Mesothelial cell of epicardium (in vitro differentiated cells): ENCODE measurements at regions not wholly inside any gene's neighbourhood (a gene's known extent, or its start where the extent isn't known, plus 50 kb on each side); places are given as distances from the start of the nearest gene placed in this dataset.
"Not testable (repeated sequence)": the region's sequence is repeated elsewhere in the genome, so short reads cannot be mapped to it uniquely, and the experiment has no call there.

ENCODE experiments used
- DNase-seq, 2 experiments: peaks; one replicate each; pipeline ENCODE4 v3.0.0; 2021; ENCODE audit warnings: low spot score in 2 of 2; ENCODE audit not compliant: unreplicated experiment in 2 of 2
- H3K27ac Mint-ChIP-seq: 2 replicates; pipeline ENCODE4 v1.8.0; 2021; ENCODE audit warnings: mixed read lengths
- H3K27me3 Mint-ChIP-seq: 2 replicates; pipeline ENCODE4 v1.8.0; 2021; ENCODE audit warnings: low read depth, mixed read lengths
- H3K36me3 Mint-ChIP-seq: 2 replicates; pipeline ENCODE4 v1.8.0; 2021; ENCODE audit warnings: mixed read lengths
- H3K4me1 Mint-ChIP-seq: 2 replicates; pipeline ENCODE4 v1.8.0; 2021; ENCODE audit warnings: mixed read lengths
- H3K4me3 Mint-ChIP-seq: 2 replicates; pipeline ENCODE4 v1.8.0; 2021; ENCODE audit warnings: mild to moderate bottlenecking, moderate library complexity, mixed read lengths
- H3K9me3 Mint-ChIP-seq: 2 replicates; pipeline ENCODE4 v1.8.0; 2021; ENCODE audit warnings: mixed read lengths
- CTCF ChIP-seq: fragments of 200-600 bp; sonication (generic); IDR thresholded peaks from one replicate; pipeline ENCODE4 v1.5.0; 2021; ENCODE audit warnings: antibody characterized with exemption; ENCODE audit not compliant: unreplicated experiment

DNA sequence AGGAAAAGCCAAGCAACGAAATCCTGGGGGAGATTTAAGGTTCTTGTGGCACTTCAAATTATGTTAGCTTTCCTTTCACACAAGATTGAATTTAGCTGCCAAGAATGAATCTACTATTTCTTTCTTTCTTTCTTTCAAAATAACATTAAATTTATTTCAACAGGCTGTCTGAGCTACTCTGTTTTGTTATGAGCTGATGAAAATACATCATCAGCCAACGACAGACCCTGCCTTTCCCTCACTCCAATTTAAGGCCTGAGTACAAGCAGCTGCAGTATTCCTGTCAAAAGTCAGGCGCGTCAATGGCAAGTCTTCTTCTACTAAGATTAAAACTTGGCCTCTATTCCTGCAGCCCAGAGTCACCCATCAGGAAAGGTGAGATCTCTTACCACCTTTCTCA is 347.7 kb upstream of the FLRT2 start:
- Mint-ChIP-seq H3K27ac (no peak overlapping the region), H3K4me3 (no peak overlapping the region), H3K9me3 (peaks cover 18% of the 10 kb centered on the region), H3K4me1 (peaks cover 2% of the 10 kb centered on the region), H3K36me3 (no peaks in the 10 kb centered on the region), H3K27me3 (no peaks in the 10 kb centered on the region)
- no peak for DNase-seq
- no peak for TF ChIP-seq CTCF

DNA sequence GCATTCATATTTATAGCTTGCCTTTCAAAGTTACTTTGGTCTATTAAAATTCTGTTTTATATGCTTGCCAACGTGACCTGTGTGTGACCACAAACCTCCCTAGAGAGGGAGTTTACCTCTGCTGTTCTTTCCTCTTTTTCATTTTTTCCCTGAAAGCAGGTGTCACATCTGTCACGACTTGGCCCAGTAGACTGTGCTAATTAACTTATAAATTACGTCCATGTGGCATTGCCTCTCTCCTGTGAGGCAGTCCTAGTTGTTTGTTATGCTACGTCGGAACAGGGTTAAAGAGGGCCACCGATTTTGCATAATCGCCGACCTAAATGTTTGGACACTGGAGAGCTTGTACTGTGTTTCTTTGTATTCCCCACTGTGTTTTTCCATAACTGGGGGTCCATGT is 343.9 kb upstream of the FLRT2 start:
- H3K4me3 Mint-ChIP-seq = no peak overlapping the region
- H3K9me3 Mint-ChIP-seq = peaks cover 23% of the 10 kb centered on the region
- no peaks in the 10 kb centered on the region for H3K36me3 Mint-ChIP-seq
- no peak for TF ChIP-seq CTCF
- no peak overlapping the region for H3K27ac Mint-ChIP-seq
- peaks cover 8% of the 10 kb centered on the region for H3K4me1 Mint-ChIP-seq
- no peaks in the 10 kb centered on the region for H3K27me3 Mint-ChIP-seq
- no peak for DNase-seq

DNA sequence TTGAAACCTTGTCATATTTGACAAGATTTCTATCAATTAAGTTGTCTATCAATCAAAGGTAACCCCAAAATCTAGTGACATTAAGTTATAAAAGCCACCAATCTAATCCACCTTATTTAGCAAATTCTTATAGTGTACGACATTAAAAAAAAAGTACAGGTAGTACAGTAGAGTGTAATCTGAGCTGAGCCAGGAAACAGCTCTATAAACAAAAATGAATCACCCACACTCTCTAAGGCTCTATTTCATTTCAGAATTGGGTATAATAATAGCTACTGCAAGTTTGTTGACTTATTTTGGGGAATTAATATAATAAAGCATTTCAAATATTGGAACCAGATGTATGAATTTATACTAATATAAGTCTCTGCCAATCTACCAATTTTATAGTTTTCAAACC is 342.4 kb upstream of the FLRT2 start:
- no peaks in the 10 kb centered on the region for H3K27me3 Mint-ChIP-seq

GRCh38 chr14:85188836-85189235 is 341.1 kb upstream of the FLRT2 start:
- H3K27me3 Mint-ChIP-seq = no peaks in the 10 kb centered on the region
- H3K9me3 Mint-ChIP-seq = peaks cover 21% of the 10 kb centered on the region
- no peak for TF ChIP-seq CTCF
- no peak overlapping the region for H3K27ac Mint-ChIP-seq
- no peaks in the 10 kb centered on the region for H3K36me3 Mint-ChIP-seq
- no peak for DNase-seq
- peaks cover 6% of the 10 kb centered on the region for H3K4me1 Mint-ChIP-seq
- no peak overlapping the region for H3K4me3 Mint-ChIP-seq

More for the DNA sequence above, 342.4 kb upstream of the FLRT2 start:
- H3K4me1 Mint-ChIP-seq = peaks cover 6% of the 10 kb centered on the region
- H3K36me3 Mint-ChIP-seq = no peaks in the 10 kb centered on the region
- H3K9me3 Mint-ChIP-seq = peaks cover 23% of the 10 kb centered on the region
- H3K4me3 Mint-ChIP-seq = no peak overlapping the region
- no peak for DNase-seq
- H3K27ac Mint-ChIP-seq = no peak overlapping the region
- no peak for TF ChIP-seq CTCF

- H3K36me3 Mint-ChIP-seq, H3K27me3 Mint-ChIP-seq, H3K27ac Mint-ChIP-seq, DNase-seq, H3K4me1 Mint-ChIP-seq, H3K4me3 Mint-ChIP-seq: not testable (repeated sequence)
- peaks cover 18% of the 10 kb centered on the region for H3K9me3 Mint-ChIP-seq
Observed at GRCh38 chr14:85189253-85189652, 340.7 kb upstream of the FLRT2 start.

DNA sequence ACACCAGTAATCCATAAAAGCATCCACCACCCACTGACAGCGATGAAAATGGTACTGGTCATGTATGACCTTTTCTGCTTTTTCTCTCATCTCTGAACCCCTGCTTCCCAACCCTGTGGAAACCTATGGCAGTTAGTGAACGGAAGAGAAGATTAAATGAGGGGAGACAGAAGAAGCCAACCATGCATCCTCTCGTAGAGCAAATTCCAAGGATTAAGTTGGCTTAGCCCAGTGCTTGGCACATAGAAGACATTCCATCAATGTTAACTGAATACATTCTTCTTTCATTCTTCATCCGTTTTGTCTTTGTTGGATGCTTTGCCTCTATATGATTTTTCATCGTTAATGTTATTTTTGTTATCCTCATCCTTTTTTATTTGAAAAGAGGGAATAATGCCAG is 339.7 kb upstream of the FLRT2 start:
- TF ChIP-seq CTCF = no peak
- H3K36me3 Mint-ChIP-seq = no peaks in the 10 kb centered on the region

More for the DNA sequence above, 339.7 kb upstream of the FLRT2 start:
- no peak overlapping the region for H3K27ac Mint-ChIP-seq
- peaks cover 15% of the 10 kb centered on the region for H3K9me3 Mint-ChIP-seq
- H3K27me3 Mint-ChIP-seq = no peaks in the 10 kb centered on the region
- H3K4me1 Mint-ChIP-seq = peaks cover 6% of the 10 kb centered on the region
- DNase-seq = no peak
- no peak overlapping the region for H3K4me3 Mint-ChIP-seq
